Activated CD8-positive, alpha-beta memory T cell treated with anti-CD3 and anti-CD28 coated beads for 36 hours (primary cell): ENCODE measurements at regions not wholly inside any gene's neighbourhood (a gene's known extent, or its start where the extent isn't known, plus 50 kb on each side); places are given as distances from the start of the nearest gene placed in this dataset.
"Not testable (repeated sequence)": the region's sequence is repeated elsewhere in the genome, so short reads cannot be mapped to it uniquely, and the experiment has no call there.

Experiments used
- CTCF ChIA-PET: fragments of 350-600 bp; sonication (Branson Sonifier 250); formaldehyde crosslinking; loops from one replicate; lab custom pipeline; 2021; ENCODE audit warnings: antibody characterized with exemption; lab: Charles Lee
- POLR2A ChIA-PET: fragments of 350-600 bp; sonication (Branson Sonifier 250); formaldehyde crosslinking; loops from one replicate; lab custom pipeline; 2021; ENCODE audit warnings: antibody characterized with exemption; lab: Charles Lee

GRCh38 chr15:39502082-39502447 lies 78.8 kb upstream of the THBS1 start:
- CTCF ChIA-PET, result no interaction called here
- POLR2A ChIA-PET, result no interaction called here

GRCh38 chr15:39502611-39503195 lies 78.2 kb upstream of the THBS1 start:
- CTCF ChIA-PET, result no interaction called here
- POLR2A ChIA-PET, result no interaction called here

- POLR2A ChIA-PET, result no interaction called here
- CTCF ChIA-PET, result no interaction called here
Observed at GRCh38 chr15:39503526-39503925, 77.4 kb upstream of the THBS1 start.

- POLR2A ChIA-PET, result no interaction called here
Observed at GRCh38 chr15:39504808-39505207, 76.1 kb upstream of the THBS1 start.

GRCh38 chr15:39506146-39506545 lies 74.7 kb upstream of the THBS1 start:
- ChIA-PET CTCF (no interaction called here), POLR2A (no interaction called here)

More at GRCh38 chr15:39504808-39505207, 76.1 kb upstream of the THBS1 start:
- CTCF ChIA-PET, result no interaction called here

DNA sequence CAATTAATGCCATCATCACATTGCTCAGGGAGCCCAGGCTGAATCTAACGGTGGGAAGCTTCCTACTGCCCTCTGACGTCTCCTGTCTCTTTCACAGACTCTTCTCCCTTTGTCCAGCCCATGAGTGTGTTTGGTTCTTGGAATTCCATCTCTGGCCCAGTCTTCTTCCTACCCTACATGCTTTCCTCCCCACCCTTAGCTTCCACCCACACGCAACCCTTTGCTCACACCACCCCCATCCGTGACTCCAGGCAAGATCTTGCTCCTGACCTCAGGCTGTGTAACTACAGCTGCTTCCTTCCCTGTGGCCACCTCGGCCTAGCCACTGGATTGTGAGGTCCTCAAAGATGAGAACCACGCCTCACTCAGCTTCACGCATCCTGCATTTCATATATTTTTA lies 72.3 kb upstream of the THBS1 start:
- CTCF ChIA-PET, result no interaction called here
- POLR2A ChIA-PET, result no interaction called here

DNA sequence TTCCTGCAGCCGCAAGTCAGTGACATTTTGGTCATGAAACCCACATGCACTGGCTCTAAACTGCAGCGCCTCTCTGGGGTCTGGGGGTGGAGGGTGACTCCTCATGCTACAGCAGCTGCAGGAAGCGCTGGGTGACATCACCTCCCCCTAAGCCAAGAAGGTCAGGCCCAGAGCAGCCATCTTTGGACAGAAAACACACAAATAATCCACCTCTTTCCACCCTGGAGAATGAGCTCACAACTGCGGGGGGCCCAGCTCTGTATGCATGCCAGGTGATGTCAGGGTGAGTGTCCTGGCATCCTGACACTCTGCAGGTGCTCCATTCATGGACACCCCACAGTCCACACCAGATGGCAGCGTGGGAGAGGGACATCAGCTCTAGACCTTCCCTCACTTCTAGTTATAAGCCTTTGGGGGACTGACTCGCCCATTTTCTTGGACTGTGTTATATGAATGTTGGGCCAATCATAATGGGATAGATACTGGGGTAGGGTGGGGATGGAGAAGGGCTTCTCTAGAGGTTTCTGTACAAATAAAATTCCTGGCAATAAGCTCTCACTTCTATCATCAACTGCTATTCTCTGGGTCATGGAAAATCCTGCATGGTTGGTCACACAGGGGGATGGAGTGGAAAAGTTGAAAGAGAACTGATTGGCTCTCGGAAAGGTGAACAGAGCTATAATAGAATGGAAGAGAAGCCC lies 70.7 kb upstream of the THBS1 start:
- ChIA-PET POLR2A (no interaction called here), CTCF (no interaction called here)

- POLR2A ChIA-PET, result no interaction called here
- CTCF ChIA-PET, result no interaction called here
Observed at GRCh38 chr15:39511000-39511915, 69.6 kb upstream of the THBS1 start.

DNA sequence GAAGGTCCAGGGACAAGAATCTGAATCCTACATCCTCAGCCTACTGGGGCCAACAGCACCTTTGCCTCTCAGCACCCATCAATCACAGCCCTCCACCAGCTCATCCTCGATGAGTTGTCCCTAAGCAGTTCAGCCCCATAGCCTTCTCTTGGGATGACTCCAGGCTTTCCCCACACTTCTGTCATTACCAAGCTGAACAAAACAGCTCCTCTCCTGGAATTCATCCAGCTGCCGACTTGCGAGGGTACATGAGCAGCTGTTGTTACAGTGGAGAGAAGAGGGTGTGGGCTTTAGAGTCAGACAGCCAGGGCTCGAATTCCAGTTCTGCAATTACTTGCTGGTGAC lies 69.0 kb upstream of the THBS1 start:
- ChIA-PET CTCF (no interaction called here), POLR2A (no interaction called here)

DNA sequence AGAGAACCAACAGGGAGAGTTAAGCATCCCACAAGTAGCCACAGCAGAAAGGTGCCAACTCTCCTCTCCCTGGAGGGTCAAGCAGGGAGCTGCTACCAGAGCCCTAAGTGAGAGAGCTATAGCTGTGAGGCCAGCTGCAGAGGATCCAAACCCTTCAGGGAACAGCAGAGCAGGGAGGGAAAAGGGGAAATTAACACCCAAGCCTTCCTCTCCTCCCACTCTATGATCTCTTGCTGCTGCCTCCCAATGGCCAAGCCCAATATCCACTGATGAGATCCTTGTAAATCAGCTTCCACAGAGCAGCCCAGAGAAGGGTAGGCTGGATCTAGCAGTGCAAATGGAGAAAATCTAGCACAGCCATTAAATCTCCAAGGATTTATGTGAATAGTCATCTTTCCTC lies 68.2 kb upstream of the THBS1 start:
- ChIA-PET POLR2A (no interaction called here), CTCF (no interaction called here)

- POLR2A ChIA-PET, result no interaction called here
- CTCF ChIA-PET, result no interaction called here
Observed at GRCh38 chr15:39513936-39514335, 66.9 kb upstream of the THBS1 start.

- POLR2A ChIA-PET, result no interaction called here
- CTCF ChIA-PET, result no interaction called here
Observed at GRCh38 chr15:39514933-39515332, 65.9 kb upstream of the THBS1 start.

GRCh38 chr15:39515765-39516164 lies 65.1 kb upstream of the THBS1 start:
- CTCF ChIA-PET, result no interaction called here

GRCh38 chr15:39517122-39517855 lies 63.6 kb upstream of the THBS1 start:
- CTCF ChIA-PET, result no interaction called here
- POLR2A ChIA-PET, result interaction anchor here (0.7 kb wide), 1 partner anchor 341 kb away, joined by 3 read pairs; no protein-coding TSS in a partner anchor

More at GRCh38 chr15:39515765-39516164, 65.1 kb upstream of the THBS1 start:
- POLR2A ChIA-PET, result no interaction called here

DNA sequence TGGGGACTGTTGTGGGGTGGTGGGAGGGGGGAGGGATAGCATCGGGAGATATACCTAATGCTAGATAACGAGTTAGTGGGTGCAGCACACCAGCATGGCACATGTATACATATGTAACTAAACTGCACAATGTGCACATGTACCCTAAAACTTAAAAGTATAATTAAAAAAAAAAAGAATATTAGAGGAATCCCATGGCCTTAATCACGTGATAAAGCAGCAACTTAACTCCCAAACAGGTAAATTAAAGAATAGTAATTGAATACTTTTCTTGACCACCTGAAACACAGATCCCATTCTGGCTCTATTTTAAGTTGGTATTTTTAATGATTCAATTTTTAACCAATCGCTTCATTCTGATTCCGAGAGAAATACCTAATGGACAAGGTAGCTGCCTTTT lies 56.9 kb upstream of the THBS1 start:
- POLR2A ChIA-PET, CTCF ChIA-PET: not testable (repeated sequence)

- ChIA-PET CTCF (interaction anchor here (0.7 kb wide), 1 partner anchor 828 kb away, joined by 3 read pairs; no protein-coding TSS in a partner anchor), POLR2A (no interaction called here)
Observed at GRCh38 chr15:39529457-39529856, 51.4 kb upstream of the THBS1 start.

DNA sequence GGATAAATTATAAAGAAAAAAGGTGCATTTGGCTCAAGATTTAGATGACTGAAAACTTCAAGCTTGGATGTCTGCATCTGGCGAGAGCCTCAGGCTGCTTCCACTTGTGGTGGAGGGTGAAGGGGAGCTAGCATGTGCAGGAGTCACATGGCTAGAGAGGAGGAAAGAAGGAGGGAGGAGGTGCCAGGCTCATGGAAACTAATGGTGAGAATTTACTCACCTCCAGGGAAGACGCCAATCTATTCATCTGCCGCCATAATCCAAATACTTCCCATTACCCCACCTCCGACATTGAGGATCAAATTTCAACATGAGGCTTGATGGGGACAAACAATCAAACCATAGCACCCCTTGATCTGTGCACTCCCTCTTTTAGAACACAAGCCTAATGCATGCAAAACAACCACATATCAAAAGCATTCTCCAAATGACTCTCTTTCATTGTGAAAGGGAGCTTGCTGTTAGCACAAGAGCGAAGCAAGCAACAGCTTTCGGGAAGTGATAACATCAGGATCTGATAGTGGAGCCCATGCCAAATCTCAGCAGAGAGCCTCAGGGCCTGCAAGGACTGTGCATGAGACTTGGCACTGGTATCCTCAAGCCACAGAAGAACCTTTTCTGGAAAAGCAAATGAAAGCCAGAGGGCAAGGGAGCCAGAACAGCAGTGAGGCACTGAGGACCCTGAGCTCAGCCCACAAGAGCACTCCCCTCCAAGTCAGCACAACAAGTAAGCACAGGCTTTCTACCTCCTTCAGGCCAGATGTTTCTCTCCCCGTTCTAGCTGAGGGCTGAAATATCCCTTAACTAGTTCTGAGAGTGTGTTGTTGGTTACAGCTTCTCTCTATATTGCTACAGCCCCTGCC lies 50.2 kb upstream of the THBS1 start:
- ChIA-PET CTCF (interaction anchor here (1.0 kb wide), 1 partner anchor 40 kb away, joined by 3 read pairs; no protein-coding TSS in a partner anchor), POLR2A (no interaction called here)
